Peyer's patch (tissue), 4 donors: ENCODE measurements at regions not wholly inside any gene's neighbourhood (a gene's known extent, or its start where the extent isn't known, plus 50 kb on each side); places are given as distances from the start of the nearest gene placed in this dataset.

Experiments used
- DNase-seq, 3 donors: peaks; one replicate each; pipeline ENCODE4 v3.0.0-alpha.2; 2017 to 2019
- H3K27ac ChIP-seq, 4 donors: fragments of 200-600 bp; sonication (generic); one replicate each; pipeline ENCODE4 v1.5.1; 2016 to 2019
- H3K27me3 ChIP-seq, 2 donors: fragments of 200-600 bp; sonication (generic); one replicate each; pipeline ENCODE4 v1.5.1; 2019
- H3K36me3 ChIP-seq, 3 donors: fragments of 200-600 bp; sonication (generic); one replicate each; pipeline ENCODE4 v1.5.1; 2016 to 2019
- H3K4me1 ChIP-seq, 4 donors: fragments of 200-600 bp; sonication (generic); one replicate each; pipeline ENCODE4 v1.5.1; 2016 to 2019
- H3K4me3 ChIP-seq, 4 donors: fragments of 200-600 bp; sonication (generic); 1 replicate in 3 of 4; 2 replicates in 1 of 4; pipeline ENCODE4 v1.5.1; 2016 to 2019; ENCODE audit warnings: mild to moderate bottlenecking in 1 of 4
- H3K9me3 ChIP-seq, 4 donors: fragments of 200-600 bp; sonication (generic); one replicate each; pipeline ENCODE4 v1.5.1; 2016 to 2019; ENCODE audit warnings: mild to moderate bottlenecking in 1 of 4
- CTCF ChIP-seq, 6 experiments: fragments of 450-650 bp in 4 of 6; fragments of 200-600 bp in 2 of 6; sonication (generic) in 1 of 6; IDR thresholded peaks; one replicate each; pipeline ENCODE4 v1.5.1; 2017 to 2019; ENCODE audit warnings: antibody characterized with exemption in 6 of 6, mild to moderate bottlenecking in 3 of 6, moderate library complexity in 1 of 6
- POLR2A ChIP-seq, 2 donors: fragments of 450-650 bp; IDR thresholded peaks; one replicate each; pipeline ENCODE4 v1.5.1; 2017; ENCODE audit warnings: antibody characterized with exemption in 2 of 2, mild to moderate bottlenecking in 2 of 2, moderate library complexity in 2 of 2

- DNase-seq: no peak
- no peak overlapping the region for H3K27ac ChIP-seq
- no peaks in the 10 kb centered on the region for H3K27me3 ChIP-seq
- H3K4me1 ChIP-seq: no peaks in the 10 kb centered on the region
- TF ChIP-seq POLR2A (IDR thresholded peaks at IDR 0.05) (no peak), CTCF (IDR thresholded peaks at IDR 0.05) (no peak)
- no peak overlapping the region for H3K4me3 ChIP-seq
- no peaks in the 10 kb centered on the region for H3K9me3 ChIP-seq
- H3K36me3 ChIP-seq: no peaks in the 10 kb centered on the region
Measured at GRCh38 chr7:98771941-98772603, 97.7 kb downstream of the TMEM130 start.

DNA sequence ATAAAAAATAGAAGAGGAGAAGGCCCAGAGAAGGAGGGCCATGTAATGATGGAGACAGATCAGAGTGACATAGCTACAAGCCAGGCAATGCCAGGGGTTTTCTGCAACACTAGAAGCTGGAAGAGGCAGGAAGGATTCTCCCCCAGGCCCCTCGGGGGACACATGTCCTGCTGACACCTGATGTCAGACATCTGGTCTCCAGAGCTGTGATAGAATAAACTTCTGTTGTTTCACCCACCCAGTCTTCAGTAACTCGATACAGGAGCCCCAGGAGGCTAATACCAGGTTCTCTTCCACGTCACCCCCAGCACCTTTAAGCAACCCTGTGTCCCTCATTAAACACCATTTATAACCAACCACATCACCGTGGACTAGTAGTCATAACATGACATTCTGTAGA, 94.9 kb downstream of the TMEM130 start:
- Histone ChIP-seq H3K4me1 (no peaks in the 10 kb centered on the region), H3K27me3 (no peaks in the 10 kb centered on the region), H3K27ac (no peak overlapping the region), H3K9me3 (no peaks in the 10 kb centered on the region), H3K4me3 (no peak overlapping the region), H3K36me3 (no peaks in the 10 kb centered on the region)
- no peak for DNase-seq
- no peak for TF ChIP-seq CTCF (IDR thresholded peaks at IDR 0.05)
- TF ChIP-seq POLR2A (IDR thresholded peaks at IDR 0.05): no peak

DNA sequence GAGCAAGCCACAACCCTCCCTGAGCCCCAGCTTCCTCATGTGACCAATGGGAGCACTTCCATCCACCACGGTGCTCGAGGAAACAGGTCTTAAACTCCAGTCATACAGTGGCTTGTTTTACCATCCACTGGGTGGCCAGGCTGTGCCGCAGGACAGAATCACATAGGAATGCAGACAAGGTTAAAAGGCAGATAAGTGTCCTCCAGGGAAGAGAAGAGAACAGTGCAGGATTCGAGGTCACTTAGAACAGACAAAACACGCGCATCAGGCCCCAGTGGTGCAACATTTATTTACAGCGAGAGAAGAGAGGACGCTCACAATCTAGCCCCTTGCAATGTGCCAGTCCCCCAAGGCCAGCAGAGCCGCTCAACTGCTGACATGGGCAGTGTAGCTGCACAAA, 92.8 kb downstream of the TMEM130 start:
- Histone ChIP-seq H3K27ac (no peak overlapping the region), H3K4me3 (no peak overlapping the region), H3K4me1 (no peaks in the 10 kb centered on the region), H3K27me3 (no peaks in the 10 kb centered on the region), H3K36me3 (no peaks in the 10 kb centered on the region), H3K9me3 (no peaks in the 10 kb centered on the region)
- no peak for DNase-seq
- TF ChIP-seq POLR2A (IDR thresholded peaks at IDR 0.05) (no peak), CTCF (IDR thresholded peaks at IDR 0.05) (no peak)

- H3K4me3 ChIP-seq: no peak overlapping the region
Measured at GRCh38 chr7:98778421-98778820, 91.4 kb downstream of the TMEM130 start.

DNA sequence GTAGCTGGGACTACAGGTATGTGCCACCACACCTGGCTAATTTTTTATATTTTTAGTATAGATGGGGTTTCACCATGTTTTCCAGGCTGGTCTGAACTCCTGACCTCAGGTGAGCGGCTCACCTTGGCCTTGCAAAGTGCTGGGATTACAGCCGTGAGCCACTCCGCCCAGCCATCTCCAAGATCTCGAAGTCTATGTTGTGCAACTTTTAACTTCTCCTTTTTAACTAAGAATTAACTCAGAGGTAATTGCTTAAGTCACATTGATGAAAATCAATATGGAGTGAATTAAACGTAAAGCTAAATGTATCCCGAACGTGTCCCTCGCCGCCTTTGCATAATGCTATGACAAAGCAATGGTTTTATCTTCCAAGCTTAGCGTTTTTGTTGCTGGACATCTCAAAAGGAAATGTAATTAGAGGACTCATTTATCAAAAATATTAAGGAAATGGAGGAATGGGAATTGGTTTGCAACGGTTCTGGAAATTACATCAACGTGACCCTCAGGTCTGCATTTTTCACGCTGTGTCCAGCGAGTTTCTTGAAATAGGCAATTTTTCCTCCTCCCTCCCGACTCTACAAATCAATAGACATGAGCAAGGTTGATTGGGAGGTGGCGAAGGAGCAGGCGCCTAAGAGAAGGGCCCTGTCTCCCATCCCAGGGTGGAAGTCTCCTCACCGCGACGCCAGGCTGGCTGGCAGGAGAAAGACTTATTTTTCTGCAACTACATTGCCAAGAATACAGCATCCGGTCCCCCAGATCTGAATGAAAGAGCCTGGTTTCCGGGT, 89.8 kb downstream of the TMEM130 start:
- Histone ChIP-seq H3K4me1 (no peaks in the 10 kb centered on the region), H3K4me3 (no peak overlapping the region), H3K9me3 (no peaks in the 10 kb centered on the region), H3K36me3 (no peaks in the 10 kb centered on the region), H3K27me3 (no peaks in the 10 kb centered on the region), H3K27ac (no peak overlapping the region)
- TF ChIP-seq CTCF (IDR thresholded peaks at IDR 0.05) (no peak), POLR2A (IDR thresholded peaks at IDR 0.05) (no peak)
- no peak for DNase-seq

More at GRCh38 chr7:98778421-98778820, 91.4 kb downstream of the TMEM130 start:
- no peaks in the 10 kb centered on the region for H3K9me3 ChIP-seq
- DNase-seq: no peak
- H3K4me1 ChIP-seq: no peaks in the 10 kb centered on the region
- no peak overlapping the region for H3K27ac ChIP-seq
- TF ChIP-seq CTCF (IDR thresholded peaks at IDR 0.05) (no peak), POLR2A (IDR thresholded peaks at IDR 0.05) (no peak)
- no peaks in the 10 kb centered on the region for H3K36me3 ChIP-seq
- H3K27me3 ChIP-seq: no peaks in the 10 kb centered on the region
